OCI-LY3 (cell line): ENCODE measurements at regions not wholly inside any gene's neighbourhood (a gene's known extent, or its start where the extent isn't known, plus 50 kb on each side); places are given as distances from the start of the nearest gene placed in this dataset.

Source experiments
- EZH2phosphoT487 ChIP-seq: fragments of 200-600 bp; shearing (Covaris generic); IDR thresholded peaks from 2 replicates; pipeline ENCODE4 v1.6.1; 2018; ENCODE audit warnings: antibody characterized with exemption, mixed run types, low read depth
- TF ChIP-seq, protein P1 (sequence below): fragments of 200-600, 300-600 bp; sonication (generic); IDR thresholded peaks from 2 replicates; pipeline ENCODE4 v1.5.1; 2014; ENCODE audit warnings: antibody characterized with exemption, low read length, low read depth

DNA sequence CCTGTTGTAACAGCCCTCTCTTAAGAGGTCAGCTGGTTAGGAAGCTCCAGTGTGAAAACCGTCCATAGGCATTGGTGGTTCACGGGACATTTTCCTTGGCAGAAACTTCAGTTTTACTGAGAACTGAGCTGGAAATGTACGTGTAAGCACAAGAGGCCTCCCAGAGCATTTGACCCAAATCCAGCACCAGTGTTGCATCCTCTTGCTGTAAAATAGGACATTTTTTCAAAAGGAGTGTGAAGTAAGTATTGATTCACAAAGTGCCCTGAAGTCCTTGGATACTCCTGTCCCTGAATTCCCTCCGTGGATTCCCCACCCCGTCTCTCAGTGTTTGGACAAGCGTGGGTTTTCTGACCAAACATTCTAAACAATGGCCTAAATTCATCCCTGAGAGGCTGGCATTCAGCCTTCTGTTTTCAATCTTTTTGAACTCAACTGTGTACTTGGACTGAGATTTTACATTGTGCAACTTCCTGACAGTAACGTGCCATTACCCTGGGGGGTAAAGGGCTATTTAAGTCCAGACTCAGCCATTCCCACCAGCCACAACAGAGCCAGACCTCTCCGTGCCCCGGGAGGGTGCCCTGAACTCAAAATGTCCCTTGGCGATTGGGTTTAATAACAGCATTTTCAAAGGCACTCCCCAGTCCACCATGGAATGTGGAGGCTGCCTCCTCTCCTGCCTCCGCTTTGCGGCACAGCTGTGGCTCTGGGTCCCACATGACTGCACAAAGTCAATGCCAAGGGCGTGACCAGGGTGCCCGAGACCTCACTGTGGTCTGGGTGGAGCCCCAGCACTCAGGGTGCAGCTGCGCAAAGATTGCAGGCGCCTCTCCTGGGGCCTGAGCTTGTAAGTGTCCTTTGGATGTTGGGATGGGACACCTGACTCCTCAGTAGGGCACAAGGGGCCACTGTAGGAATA lies 92.7 kb upstream of the AFDN start:
- TF ChIP-seq, protein P1, sequence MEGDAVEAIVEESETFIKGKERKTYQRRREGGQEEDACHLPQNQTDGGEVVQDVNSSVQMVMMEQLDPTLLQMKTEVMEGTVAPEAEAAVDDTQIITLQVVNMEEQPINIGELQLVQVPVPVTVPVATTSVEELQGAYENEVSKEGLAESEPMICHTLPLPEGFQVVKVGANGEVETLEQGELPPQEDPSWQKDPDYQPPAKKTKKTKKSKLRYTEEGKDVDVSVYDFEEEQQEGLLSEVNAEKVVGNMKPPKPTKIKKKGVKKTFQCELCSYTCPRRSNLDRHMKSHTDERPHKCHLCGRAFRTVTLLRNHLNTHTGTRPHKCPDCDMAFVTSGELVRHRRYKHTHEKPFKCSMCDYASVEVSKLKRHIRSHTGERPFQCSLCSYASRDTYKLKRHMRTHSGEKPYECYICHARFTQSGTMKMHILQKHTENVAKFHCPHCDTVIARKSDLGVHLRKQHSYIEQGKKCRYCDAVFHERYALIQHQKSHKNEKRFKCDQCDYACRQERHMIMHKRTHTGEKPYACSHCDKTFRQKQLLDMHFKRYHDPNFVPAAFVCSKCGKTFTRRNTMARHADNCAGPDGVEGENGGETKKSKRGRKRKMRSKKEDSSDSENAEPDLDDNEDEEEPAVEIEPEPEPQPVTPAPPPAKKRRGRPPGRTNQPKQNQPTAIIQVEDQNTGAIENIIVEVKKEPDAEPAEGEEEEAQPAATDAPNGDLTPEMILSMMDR, result no peak
- no peak for TF ChIP-seq EZH2phosphoT487
